IMR-90 (cell line): ENCODE measurements at regions not wholly inside any gene's neighbourhood (a gene's known extent, or its start where the extent isn't known, plus 50 kb on each side); places are given as distances from the start of the nearest gene placed in this dataset.

ENCODE experiments used
- ATAC-seq: fragments of 200-7000 bp; cut with Tn5 transposase; 2 replicates; pipeline ENCODE4 v1.9.1; 2020; ENCODE audit warnings: low read depth, mild to moderate bottlenecking, moderate library complexity
- BruUV-seq: library from RNA; stranded (reverse); fragments of 400-500 nt; replicated peaks from 2 replicates; lab custom pipeline; 2021; lab: Mats Ljungman, UMichigan
- CTCF ChIA-PET: fragments of 300-600 bp; formaldehyde crosslinking; extraction: SDS; loops from one replicate; lab custom pipeline; 2021; ENCODE audit warnings: antibody characterized with exemption; lab: Yijun Ruan, JAX
- POLR2A ChIA-PET: fragments of 300-600 bp; sonication (Branson Sonifier 250); formaldehyde crosslinking; loops from one replicate; lab custom pipeline; 2022; ENCODE audit warnings: antibody characterized with exemption; ENCODE audit not compliant: unreplicated experiment; lab: Charles Lee
- DNase-seq: peaks from one replicate; pipeline ENCODE4 v3.0.0; 2013
- H2AFZ ChIP-seq: replicated peaks from 2 replicates; pipeline ENCODE3; 2013; ENCODE audit warnings: low read length, mild to moderate bottlenecking; ENCODE audit not compliant: poor library complexity
- H2AK5ac ChIP-seq: 2 replicates; pipeline ENCODE4 v1.6.1; 2013; ENCODE audit warnings: low read depth, low read length, inconsistent platforms
- H2AK9ac ChIP-seq: replicated peaks from 2 replicates; pipeline ENCODE3; 2013; ENCODE audit warnings: mild to moderate bottlenecking, low read depth, low read length, moderate library complexity; ENCODE audit not compliant: poor library complexity
- H2BK120ac ChIP-seq: 2 replicates; pipeline ENCODE4 v1.6.1; 2013; ENCODE audit warnings: low read depth, low read length, inconsistent platforms
- H2BK15ac ChIP-seq: 3 replicates; pipeline ENCODE4 v1.6.1; 2013; ENCODE audit warnings: low read depth, low read length, inconsistent platforms
- H2BK20ac ChIP-seq: 2 replicates; pipeline ENCODE4 v1.6.1; 2013; ENCODE audit warnings: low read depth, mild to moderate bottlenecking, inconsistent platforms, low read length, moderate library complexity
- H2BK5ac ChIP-seq: 2 replicates; pipeline ENCODE4 v1.6.1; 2013; ENCODE audit warnings: mild to moderate bottlenecking, low read depth, low read length, inconsistent platforms; ENCODE audit not compliant: poor library complexity, severe bottlenecking
- H3K14ac ChIP-seq: replicated peaks from 2 replicates; pipeline ENCODE4 v1.6.1; 2013; ENCODE audit warnings: low read depth, low read length, inconsistent platforms
- H3K18ac ChIP-seq: 2 replicates; pipeline ENCODE4 v1.6.1; 2013; ENCODE audit warnings: low read depth, low read length, control low read depth
- H3K23ac ChIP-seq: 2 replicates; pipeline ENCODE4 v1.6.1; 2013; ENCODE audit warnings: low read depth, low read length, inconsistent platforms
- H3K27ac ChIP-seq: 2 replicates; pipeline ENCODE4 v1.5.1; 2013; ENCODE audit warnings: mild to moderate bottlenecking, control low read depth, low read length; ENCODE audit not compliant: insufficient read depth
- H3K27me3 ChIP-seq: 2 replicates; pipeline ENCODE4 v1.6.1; 2013; ENCODE audit warnings: low read length; ENCODE audit not compliant: control insufficient read depth, insufficient read depth
- H3K36me3 ChIP-seq: 2 replicates; pipeline ENCODE4 v1.6.1; 2013; ENCODE audit warnings: low read length, mixed read lengths; ENCODE audit not compliant: control insufficient read depth, insufficient read depth
- H3K4ac ChIP-seq: 2 replicates; pipeline ENCODE4 v1.6.1; 2013; ENCODE audit warnings: low read depth, low read length, inconsistent platforms
- H3K4me1 ChIP-seq: 2 replicates; pipeline ENCODE4 v1.6.1; 2013; ENCODE audit warnings: low read length, mixed read lengths; ENCODE audit not compliant: control insufficient read depth, insufficient read depth
- H3K4me2 ChIP-seq: 2 replicates; pipeline ENCODE4 v1.6.1; 2013; ENCODE audit warnings: low read depth, mild to moderate bottlenecking, control low read depth, low read length, moderate library complexity
- H3K4me3 ChIP-seq: 2 replicates; pipeline ENCODE4 v1.5.1; 2013; ENCODE audit warnings: low read depth, mild to moderate bottlenecking, control low read depth, low read length, moderate library complexity; ENCODE audit not compliant: insufficient read depth
- H3K56ac ChIP-seq: 2 replicates; pipeline ENCODE4 v1.6.1; 2013; ENCODE audit warnings: low read length, inconsistent platforms; ENCODE audit not compliant: insufficient read depth; ENCODE audit errors: extremely low read depth
- H3K79me1 ChIP-seq, 2 experiments: 2 replicates each; pipeline ENCODE4 v1.6.1; 2013; ENCODE audit warnings: low read length in 2 of 2, inconsistent platforms in 1 of 2, low read depth in 1 of 2
- H3K9ac ChIP-seq: 2 replicates; pipeline ENCODE4 v1.6.1; 2013; ENCODE audit warnings: low read depth, low read length, control low read depth
- H3K9me1 ChIP-seq: 2 replicates; pipeline ENCODE4 v1.6.1; 2013; ENCODE audit warnings: low read length, inconsistent platforms; ENCODE audit not compliant: insufficient read depth
- H3K9me3 ChIP-seq: 2 replicates; pipeline ENCODE4 v1.6.1; 2013; ENCODE audit warnings: low read length; ENCODE audit not compliant: control insufficient read depth, insufficient read depth
- H4K20me1 ChIP-seq: 2 replicates; pipeline ENCODE4 v1.6.1; 2013; ENCODE audit warnings: low read length, inconsistent platforms; ENCODE audit not compliant: insufficient read depth
- H4K5ac ChIP-seq: 2 replicates; pipeline ENCODE4 v1.6.1; 2013; ENCODE audit warnings: mild to moderate bottlenecking, low read depth, low read length, control low read depth
- H4K8ac ChIP-seq, 2 experiments: 2 replicates each; pipeline ENCODE4 v1.6.1; 2013; ENCODE audit warnings: low read depth in 2 of 2, low read length in 2 of 2, control low read depth in 1 of 2, inconsistent platforms in 1 of 2
- H4K91ac ChIP-seq: 2 replicates; pipeline ENCODE4 v1.6.1; 2013; ENCODE audit warnings: low read depth, low read length, inconsistent platforms; ENCODE audit not compliant: insufficient read depth
- CEBPB ChIP-seq: IDR thresholded peaks from 2 replicates; pipeline ENCODE4 v1.6.1; 2012; ENCODE audit warnings: low read depth, low read length, improper control_type of control experiment
- WGBS, 2 experiments: methylation state at CpG; one replicate each; pipeline versions ENCODE4 v1.1.5 to v1.1.7; 2013; ENCODE audit warnings: missing lambda C conversion rate in 2 of 2; ENCODE audit not compliant: insufficient read length in 1 of 2; ENCODE audit errors: extremely low coverage in 2 of 2; 5-methylcytosine and 5-hydroxymethylcytosine counted together
- dilution Hi-C: fragments of 300-500 bp; cut with HindIII; formaldehyde crosslinking; loops from one replicate; pipeline ENCODE4 v1.14.3; 2018; ENCODE audit warnings: low sequenced_read_pairs; ENCODE audit not compliant: unreplicated experiment
- in situ Hi-C: fragments of 300-500 bp; cut with MboI; formaldehyde crosslinking; loops from 3 replicates; pipeline ENCODE4 v1.14.3; 2019; ENCODE audit warnings: low sequenced_read_pairs, inconsistent platforms, mixed read lengths
- intact Hi-C: fragments of 100-400 bp; cut with micrococcal nuclease; formaldehyde crosslinking; loops from 2 replicates; pipeline ENCODE4 v1.10.0; 2022

DNA sequence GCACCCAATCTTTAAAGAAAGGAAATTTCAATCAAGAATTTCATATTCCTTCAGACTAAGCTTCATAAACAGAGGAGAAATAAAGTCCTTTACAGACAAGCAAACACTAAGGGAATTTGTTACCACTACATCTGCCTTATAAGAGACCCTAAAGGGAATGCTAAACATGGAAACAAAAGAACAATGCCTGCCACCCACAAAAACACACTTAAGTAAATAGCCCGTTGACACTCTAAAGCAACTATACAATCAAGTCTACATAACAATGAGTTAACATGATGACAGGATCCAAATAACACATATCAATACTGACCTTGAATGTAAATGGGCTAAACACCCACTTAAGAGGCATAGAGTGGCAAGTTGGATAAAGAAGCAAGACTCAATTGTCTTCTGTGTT, 1056.9 kb upstream of the ATXN8OS start:
- no peaks in the 10 kb centered on the region for H3K4me1 ChIP-seq
- peaks cover 2% of the 10 kb centered on the region; the same call in 1 of the 2 replicates for H3K9me3 ChIP-seq
- no peak overlapping the region for H4K8ac ChIP-seq
- ATAC-seq (no peak), DNase-seq (no peak)
- H2AK5ac ChIP-seq: no peak overlapping the region
- no peak overlapping the region for H2BK15ac ChIP-seq
- no CpG with 5 or more reads among the region's 1 CpG for WGBS, 2 experiments
- H2AFZ ChIP-seq: no peak overlapping the region
- no peak overlapping the region for H3K23ac ChIP-seq
- H3K79me1 ChIP-seq: no peaks in the 10 kb centered on the region
- no peak overlapping the region for H3K9ac ChIP-seq
- no peak overlapping the region for H2AK9ac ChIP-seq
- CTCF ChIA-PET: no interaction called here
- dilution Hi-C loops (no loop called here), intact Hi-C loops (no loop called here), in situ Hi-C loops (no loop called here)
- H3K9me1 ChIP-seq: no peaks in the 10 kb centered on the region
- H3K18ac ChIP-seq: no peak overlapping the region
- H3K27me3 ChIP-seq: no peaks in the 10 kb centered on the region
- BruUV-seq: no TSS peak
- no peaks in the 10 kb centered on the region for H3K36me3 ChIP-seq
- TF ChIP-seq CEBPB: no peak
- no peak overlapping the region for H4K5ac ChIP-seq
- H4K91ac ChIP-seq: no peak overlapping the region
- H3K27ac ChIP-seq: no peak overlapping the region
- no peak overlapping the region for H2BK5ac ChIP-seq
- no peak overlapping the region for H3K4me2 ChIP-seq
- H3K14ac ChIP-seq: no peak overlapping the region
- no peak overlapping the region for H3K56ac ChIP-seq
- no peak overlapping the region for H3K4ac ChIP-seq
- no peaks in the 10 kb centered on the region for H4K20me1 ChIP-seq
- no peak overlapping the region for H2BK120ac ChIP-seq
- POLR2A ChIA-PET: no interaction called here
- no peak overlapping the region for H2BK20ac ChIP-seq
- H3K4me3 ChIP-seq: no peak overlapping the region
